GM12892 (cell line): ENCODE measurements at regions not wholly inside any gene's neighbourhood (a gene's known extent, or its start where the extent isn't known, plus 50 kb on each side); places are given as distances from the start of the nearest gene placed in this dataset.
"Not testable (repeated sequence)": the region's sequence is repeated elsewhere in the genome, so short reads cannot be mapped to it uniquely, and the experiment has no call there.

ENCODE experiments used
- POLR2A ChIP-seq: IDR thresholded peaks from 2 replicates; pipeline ENCODE4 v1.6.1; 2011; ENCODE audit warnings: low read depth, low read length, control low read depth
- POLR2AphosphoS5 ChIP-seq: IDR thresholded peaks from 2 replicates; pipeline ENCODE4 v1.6.1; 2011; ENCODE audit warnings: low read depth, low read length, control low read depth
- TAF1 ChIP-seq: IDR thresholded peaks from 2 replicates; pipeline ENCODE4 v1.6.1; 2011; ENCODE audit warnings: low read depth, mild to moderate bottlenecking, control low read depth, low read length, borderline replicate concordance

DNA sequence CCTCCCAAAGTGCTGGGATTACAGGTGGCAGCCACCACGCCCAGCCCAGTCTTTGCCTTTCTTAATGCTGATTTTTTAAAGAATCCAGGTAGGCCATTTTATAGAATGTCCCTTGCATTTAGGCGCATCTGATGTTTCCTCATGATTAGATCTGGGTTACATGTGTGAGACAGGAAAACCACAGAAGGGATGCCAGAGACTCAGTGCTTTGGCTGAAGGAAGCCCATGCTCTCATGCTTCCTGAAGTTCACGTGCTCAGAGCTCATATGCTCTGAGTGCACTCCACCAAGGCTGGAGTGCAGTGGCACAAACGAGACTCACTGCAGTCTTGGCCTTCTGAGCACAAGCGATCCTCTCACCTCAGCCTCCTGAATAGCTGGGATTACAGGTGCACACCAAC lies 411.5 kb upstream of the DEFB115 start:
- not testable (repeated sequence) for TF ChIP-seq POLR2AphosphoS5, POLR2A, TAF1
